NCI-H82 (cell line): ENCODE measurements at regions not wholly inside any gene's neighbourhood (a gene's known extent, or its start where the extent isn't known, plus 50 kb on each side); places are given as distances from the start of the nearest gene placed in this dataset.
"Not testable (repeated sequence)": the region's sequence is repeated elsewhere in the genome, so short reads cannot be mapped to it uniquely, and the experiment has no call there.

ENCODE experiments used
- DNase-seq: peaks from one replicate; lab custom pipeline; 2025; lab: John Stamatoyannopoulos, UW

- DNase-seq, result no peak
These were observed 51.7 kb downstream of the UBE2NL start for GRCh38 chrX:143935601-143936000.

GRCh38 chrX:143940119-143940518 lies 56.2 kb downstream of the UBE2NL start:
- DNase-seq, result no peak

- DNase-seq, result no peak
These were observed 61.3 kb downstream of the UBE2NL start for GRCh38 chrX:143945171-143945570.

GRCh38 chrX:143964549-143964948 lies 80.7 kb downstream of the UBE2NL start:
- no peak for DNase-seq

- no peak for DNase-seq
These were observed 104.5 kb downstream of the UBE2NL start for GRCh38 chrX:143988356-143988755.

GRCh38 chrX:143994206-143994605 lies 110.3 kb downstream of the UBE2NL start:
- no peak for DNase-seq

- no peak for DNase-seq
These were observed 114.4 kb downstream of the UBE2NL start for GRCh38 chrX:143998261-143998660.

- DNase-seq, result no peak
These were observed 122.9 kb downstream of the UBE2NL start for GRCh38 chrX:144006811-144007210.

GRCh38 chrX:144040793-144041192 lies 156.9 kb downstream of the UBE2NL start:
- DNase-seq, result no peak

- no peak for DNase-seq
These were observed 158.4 kb downstream of the UBE2NL start for GRCh38 chrX:144042271-144042670.

- DNase-seq, result no peak
These were observed 191.6 kb downstream of the UBE2NL start for GRCh38 chrX:144075432-144075831.

- not testable (repeated sequence) for DNase-seq
These were observed 198.4 kb downstream of the UBE2NL start for GRCh38 chrX:144082237-144082636.

- not testable (repeated sequence) for DNase-seq
These were observed 205.8 kb downstream of the UBE2NL start for GRCh38 chrX:144089674-144090073.

- DNase-seq, result not testable (repeated sequence)
These were observed 208.2 kb downstream of the UBE2NL start for GRCh38 chrX:144092116-144092515.

- not testable (repeated sequence) for DNase-seq
These were observed 235.6 kb downstream of the UBE2NL start for GRCh38 chrX:144119490-144119889.

- not testable (repeated sequence) for DNase-seq
These were observed 237.7 kb downstream of the UBE2NL start for GRCh38 chrX:144121566-144121965.

- DNase-seq, result not testable (repeated sequence)
These were observed 243.8 kb downstream of the UBE2NL start for GRCh38 chrX:144127570-144128169.

- not testable (repeated sequence) for DNase-seq
These were observed 245.6 kb downstream of the UBE2NL start for GRCh38 chrX:144129511-144129910.

GRCh38 chrX:144130507-144130906 lies 246.6 kb downstream of the UBE2NL start:
- not testable (repeated sequence) for DNase-seq

- DNase-seq, result not testable (repeated sequence)
These were observed 247.2 kb downstream of the UBE2NL start for GRCh38 chrX:144131080-144131479.

- DNase-seq, result not testable (repeated sequence)
These were observed 250.7 kb downstream of the UBE2NL start for GRCh38 chrX:144134448-144135119.

- not testable (repeated sequence) for DNase-seq
These were observed 270.6 kb downstream of the UBE2NL start for GRCh38 chrX:144154474-144154873.

GRCh38 chrX:144185197-144185596 lies 301.3 kb downstream of the UBE2NL start:
- DNase-seq, result not testable (repeated sequence)

- not testable (repeated sequence) for DNase-seq
These were observed 304.6 kb downstream of the UBE2NL start for GRCh38 chrX:144188489-144188888.
